WTC11 (cell line): ENCODE measurements at regions not wholly inside any gene's neighbourhood (a gene's known extent, or its start where the extent isn't known, plus 50 kb on each side); places are given as distances from the start of the nearest gene placed in this dataset.

Experiments used
- CREB1 ChIP-seq: sonication (generic); formaldehyde crosslinking; IDR thresholded peaks from 2 replicates; pipeline ENCODE4 v1.8.0; 2023; ENCODE audit warnings: mild to moderate bottlenecking, missing genetic modification reagents
- CTCF ChIP-seq: fragments of 200-600 bp; IDR thresholded peaks from 2 replicates; pipeline ENCODE4 v1.8.0; 2022; ENCODE audit warnings: antibody characterized with exemption
- ELF4 ChIP-seq: sonication (generic); formaldehyde crosslinking; IDR thresholded peaks from 2 replicates; pipeline ENCODE4 v1.8.1; 2022; ENCODE audit warnings: low read depth, mild to moderate bottlenecking, moderate library complexity, missing genetic modification reagents
- PRRX2 ChIP-seq: fragments of 250-450 bp; sonication (Bioruptor Pico); IDR thresholded peaks from 2 replicates; pipeline ENCODE4 v1.8.0; 2021; ENCODE audit warnings: mild to moderate bottlenecking
- SOX15 ChIP-seq: fragments of 250-450 bp; sonication (Bioruptor Pico); IDR thresholded peaks from 2 replicates; pipeline ENCODE4 v1.9.0; 2021; ENCODE audit warnings: mild to moderate bottlenecking
- USF2 ChIP-seq: sonication (generic); formaldehyde crosslinking; IDR thresholded peaks from 2 replicates; pipeline ENCODE4 v1.8.1; 2023; ENCODE audit warnings: mild to moderate bottlenecking, missing genetic modification reagents, moderate library complexity
- ZSCAN18 ChIP-seq: fragments of 250-450 bp; sonication (Bioruptor Pico); IDR thresholded peaks from 2 replicates; pipeline ENCODE4 v2.1.2; 2022; ENCODE audit warnings: mild to moderate bottlenecking, moderate library complexity

GRCh38 chr1:228901936-228902681 is 166.8 kb downstream of the RHOU start:
- TF ChIP-seq CTCF (no peak), SOX15 (CRISPR knock-in tag) (no peak), CREB1 (no peak), ZSCAN18 (CRISPR knock-in tag) (no peak), PRRX2 (CRISPR knock-in tag) (no peak), ELF4 (CRISPR knock-in tag) (no peak), USF2 (CRISPR knock-in tag) (no peak)
